Lung (tissue), 11 donors: ENCODE measurements at regions not wholly inside any gene's neighbourhood (a gene's known extent, or its start where the extent isn't known, plus 50 kb on each side); places are given as distances from the start of the nearest gene placed in this dataset.

Experiments
- ATAC-seq: fragments of 200-7000 bp; cut with Tn5 transposase; one replicate; pipeline ENCODE4 v1.9.1; 2020; ENCODE audit warnings: moderate number of reproducible peaks; ENCODE audit not compliant: insufficient read depth, low FRiP score
- DNase-seq, 3 donors: peaks; one replicate each; pipeline ENCODE4 v3.0.0-alpha.2; 2013 to 2017
- H3K27ac ChIP-seq, 2 donors: one replicate each; pipeline ENCODE4 v1.5.1; 2013; ENCODE audit warnings: mild to moderate bottlenecking in 2 of 2, moderate library complexity in 2 of 2, control low read depth in 1 of 2, inconsistent platforms in 1 of 2, low read depth in 1 of 2, low read length in 1 of 2
- H3K27me3 ChIP-seq, 3 donors: one replicate each; pipeline ENCODE4 v1.5.1; 2013; ENCODE audit warnings: low read length in 2 of 3; ENCODE audit not compliant: control insufficient read depth in 3 of 3, insufficient read depth in 3 of 3
- H3K36me3 ChIP-seq, 4 donors: one replicate each; pipeline ENCODE4 v1.5.1; 2013; ENCODE audit warnings: low read length in 4 of 4, mild to moderate bottlenecking in 1 of 4, moderate library complexity in 1 of 4; ENCODE audit not compliant: control insufficient read depth in 4 of 4, insufficient read depth in 4 of 4
- H3K4me1 ChIP-seq, 5 donors: one replicate each; pipeline ENCODE4 v1.5.1; 2013; ENCODE audit warnings: low read length in 5 of 5, mild to moderate bottlenecking in 2 of 5, moderate library complexity in 1 of 5; ENCODE audit not compliant: control insufficient read depth in 5 of 5, insufficient read depth in 5 of 5
- H3K4me3 ChIP-seq: one replicate; pipeline ENCODE4 v1.5.1; 2013; ENCODE audit warnings: mild to moderate bottlenecking, control low read depth, moderate library complexity
- H3K9ac ChIP-seq, 2 donors: one replicate each; pipeline ENCODE4 v1.5.1; 2013; ENCODE audit warnings: low read length in 2 of 2, control low read depth in 1 of 2; ENCODE audit not compliant: insufficient read depth in 1 of 2
- H3K9me3 ChIP-seq, 4 donors: one replicate each; pipeline ENCODE4 v1.5.1; 2013; ENCODE audit warnings: low read length in 3 of 4, mild to moderate bottlenecking in 1 of 4, moderate library complexity in 1 of 4; ENCODE audit not compliant: control insufficient read depth in 4 of 4, insufficient read depth in 3 of 4
- WGBS, 2 donors: extraction: QIAGEN DNeasy Blood & Tissue Kit; methylation state at CpG; one replicate each; pipeline ENCODE4 v1.1.7; 2013; 5-methylcytosine and 5-hydroxymethylcytosine counted together
- TF ChIP-seq, protein P1 (sequence below): IDR thresholded peaks from 2 replicates; pipeline ENCODE4 v1.5.1; 2012; ENCODE audit warnings: mild to moderate bottlenecking; ENCODE audit errors: control extremely low read depth, extremely low read depth
- donor health status: control.
- donor health status: control.
- donor health status: Bipolar disorder and iron deficiency.
- donor health status: healthy.
- donor health status: DM: yes; HTN: yes; CAD: no.

DNA sequence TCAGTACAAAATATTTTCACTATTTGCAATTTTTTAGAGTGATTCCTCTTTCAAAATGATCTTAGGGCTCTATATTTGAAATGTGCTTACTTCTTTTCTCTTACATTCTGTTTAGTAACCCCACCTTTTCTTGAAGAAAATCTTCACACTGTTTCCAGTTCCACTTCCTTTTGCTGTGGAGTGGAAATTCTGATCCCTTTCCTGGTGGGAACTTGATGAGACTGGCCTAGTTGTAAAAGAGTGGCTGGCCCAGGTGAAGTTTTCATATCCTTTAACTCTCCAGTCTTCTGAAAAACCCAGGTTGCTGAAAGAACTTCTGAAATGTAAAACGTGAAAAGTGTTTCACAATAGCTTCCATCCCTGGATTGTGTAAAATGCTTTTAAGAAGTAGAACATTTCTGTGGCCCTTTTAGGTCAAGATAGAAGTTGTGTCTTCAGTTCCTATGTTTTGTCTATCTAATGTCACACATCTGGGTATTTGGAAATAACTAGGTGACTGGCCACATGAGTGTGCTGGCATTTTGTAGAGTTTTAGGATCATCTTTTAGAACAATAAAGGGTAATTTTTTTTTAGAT lies 84.8 kb upstream of the LRIG1 start:
- TF ChIP-seq, protein P1, sequence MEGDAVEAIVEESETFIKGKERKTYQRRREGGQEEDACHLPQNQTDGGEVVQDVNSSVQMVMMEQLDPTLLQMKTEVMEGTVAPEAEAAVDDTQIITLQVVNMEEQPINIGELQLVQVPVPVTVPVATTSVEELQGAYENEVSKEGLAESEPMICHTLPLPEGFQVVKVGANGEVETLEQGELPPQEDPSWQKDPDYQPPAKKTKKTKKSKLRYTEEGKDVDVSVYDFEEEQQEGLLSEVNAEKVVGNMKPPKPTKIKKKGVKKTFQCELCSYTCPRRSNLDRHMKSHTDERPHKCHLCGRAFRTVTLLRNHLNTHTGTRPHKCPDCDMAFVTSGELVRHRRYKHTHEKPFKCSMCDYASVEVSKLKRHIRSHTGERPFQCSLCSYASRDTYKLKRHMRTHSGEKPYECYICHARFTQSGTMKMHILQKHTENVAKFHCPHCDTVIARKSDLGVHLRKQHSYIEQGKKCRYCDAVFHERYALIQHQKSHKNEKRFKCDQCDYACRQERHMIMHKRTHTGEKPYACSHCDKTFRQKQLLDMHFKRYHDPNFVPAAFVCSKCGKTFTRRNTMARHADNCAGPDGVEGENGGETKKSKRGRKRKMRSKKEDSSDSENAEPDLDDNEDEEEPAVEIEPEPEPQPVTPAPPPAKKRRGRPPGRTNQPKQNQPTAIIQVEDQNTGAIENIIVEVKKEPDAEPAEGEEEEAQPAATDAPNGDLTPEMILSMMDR, result no peak
- Histone ChIP-seq H3K27me3 (no peaks in the 10 kb centered on the region), H3K27ac (no peak overlapping the region), H3K4me3 (no peak overlapping the region), H3K9ac (no peak overlapping the region), H3K4me1 (no peaks in the 10 kb centered on the region), H3K9me3 (no peaks in the 10 kb centered on the region), H3K36me3 (no peaks in the 10 kb centered on the region)
- no peak for ATAC-seq
- WGBS, 2 donors, result 27 to 30% methylated on average over 1 of the region's 1 CpG
- no peak for DNase-seq

DNA sequence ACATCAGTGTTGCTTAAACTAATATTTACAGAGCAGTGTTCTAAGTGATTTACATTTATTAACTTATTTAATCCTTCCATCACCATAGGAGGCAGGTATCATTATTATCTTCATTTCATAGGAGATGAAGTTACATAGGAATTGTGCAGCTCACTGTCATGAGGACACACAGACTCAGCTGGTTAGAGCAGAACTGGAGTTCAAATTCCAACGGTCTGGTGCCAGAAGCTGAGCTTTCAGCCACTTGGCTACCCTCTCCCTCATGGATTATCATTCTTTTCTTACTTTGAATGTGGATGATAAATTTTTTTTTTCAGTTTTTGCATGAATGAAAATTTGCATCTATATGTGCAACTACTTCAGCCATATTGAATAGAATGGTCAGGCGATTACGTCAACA lies 86.0 kb upstream of the LRIG1 start:
- Histone ChIP-seq H3K4me3 (no peak overlapping the region), H3K9me3 (no peaks in the 10 kb centered on the region), H3K27me3 (no peaks in the 10 kb centered on the region), H3K9ac (no peak overlapping the region), H3K4me1 (no peaks in the 10 kb centered on the region), H3K36me3 (no peaks in the 10 kb centered on the region), H3K27ac (no peak overlapping the region)
- WGBS, 2 donors, result 93 to 96% methylated on average over 3 of the region's 3 CpGs
- DNase-seq (no peak), ATAC-seq (no peak)
- TF ChIP-seq, protein P1, result no peak

DNA sequence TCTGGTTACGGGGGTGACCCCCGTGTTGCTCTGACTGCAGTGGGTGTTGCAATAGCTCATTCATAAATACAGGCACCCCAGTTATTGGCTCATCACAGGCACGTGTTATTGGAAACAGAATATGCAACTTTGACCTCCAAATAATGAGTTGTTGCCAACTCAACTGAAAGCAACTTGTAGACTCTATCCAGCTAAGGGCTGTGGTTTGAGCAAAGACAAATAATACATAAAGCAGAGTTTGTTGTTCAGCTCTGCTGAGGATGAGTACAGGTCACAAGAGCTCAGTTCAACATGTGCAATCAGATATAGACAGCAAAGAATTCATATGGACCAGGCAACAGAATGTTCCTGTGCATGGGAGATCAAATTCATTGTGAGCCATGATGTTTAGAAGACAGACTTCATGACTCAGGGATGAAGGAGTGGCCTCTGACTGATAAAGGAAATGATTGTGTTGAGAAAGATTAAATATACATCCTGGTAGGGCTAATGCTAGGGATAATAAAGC lies 87.6 kb upstream of the LRIG1 start:
- no peak for DNase-seq
- no peak overlapping the region for H3K4me3 ChIP-seq
- no peaks in the 10 kb centered on the region for H3K36me3 ChIP-seq
- peak; percentile 11 for ATAC-seq
- peaks cover 0 to 7% (median 0%) of the 10 kb centered on the region in 5 donors for H3K4me1 ChIP-seq
- H3K9me3 ChIP-seq, result no peaks in the 10 kb centered on the region
- no peaks in the 10 kb centered on the region for H3K27me3 ChIP-seq
- TF ChIP-seq, protein P1, result no peak
- no peak overlapping the region for H3K9ac ChIP-seq
- H3K27ac ChIP-seq, result no peak overlapping the region
- 53 to 76% methylated on average over 3 of the region's 3 CpGs for WGBS, 2 donors
